Spleen (tissue), 7 donors: ENCODE measurements at regions not wholly inside any gene's neighbourhood (a gene's known extent, or its start where the extent isn't known, plus 50 kb on each side); places are given as distances from the start of the nearest gene placed in this dataset.

ENCODE experiments used
- POLR2AphosphoS5 ChIP-seq, 3 donors: sonication (generic); formaldehyde crosslinking; IDR thresholded peaks; one replicate each; pipeline ENCODE4 v1.5.1; 2017; ENCODE audit warnings: antibody characterized with exemption in 3 of 3
- TF ChIP-seq, protein P1 (sequence below), 11 experiments: fragments of 200-600 bp in 7 of 11; fragments of 450-650 bp in 4 of 11; sonication (generic) in 4 of 11; IDR thresholded peaks in 8 of 11; conservative IDR thresholded peaks in 3 of 11; 1 replicate in 7 of 11; 2 replicates in 4 of 11; pipeline versions ENCODE4 v1.4.0 to v1.8.0; 2016 to 2021; ENCODE audit warnings: antibody characterized with exemption in 11 of 11, inconsistent platforms in 4 of 11, mild to moderate bottlenecking in 1 of 11
- donor health status: DM: no; HTN: no; CAD: no; lungs with moderate emphysema.
- donor health status: DM: no; HTN: no; CAD: no.
- donor health status: DM: no; HTN: no; CAD: no.

- TF ChIP-seq, protein P1, sequence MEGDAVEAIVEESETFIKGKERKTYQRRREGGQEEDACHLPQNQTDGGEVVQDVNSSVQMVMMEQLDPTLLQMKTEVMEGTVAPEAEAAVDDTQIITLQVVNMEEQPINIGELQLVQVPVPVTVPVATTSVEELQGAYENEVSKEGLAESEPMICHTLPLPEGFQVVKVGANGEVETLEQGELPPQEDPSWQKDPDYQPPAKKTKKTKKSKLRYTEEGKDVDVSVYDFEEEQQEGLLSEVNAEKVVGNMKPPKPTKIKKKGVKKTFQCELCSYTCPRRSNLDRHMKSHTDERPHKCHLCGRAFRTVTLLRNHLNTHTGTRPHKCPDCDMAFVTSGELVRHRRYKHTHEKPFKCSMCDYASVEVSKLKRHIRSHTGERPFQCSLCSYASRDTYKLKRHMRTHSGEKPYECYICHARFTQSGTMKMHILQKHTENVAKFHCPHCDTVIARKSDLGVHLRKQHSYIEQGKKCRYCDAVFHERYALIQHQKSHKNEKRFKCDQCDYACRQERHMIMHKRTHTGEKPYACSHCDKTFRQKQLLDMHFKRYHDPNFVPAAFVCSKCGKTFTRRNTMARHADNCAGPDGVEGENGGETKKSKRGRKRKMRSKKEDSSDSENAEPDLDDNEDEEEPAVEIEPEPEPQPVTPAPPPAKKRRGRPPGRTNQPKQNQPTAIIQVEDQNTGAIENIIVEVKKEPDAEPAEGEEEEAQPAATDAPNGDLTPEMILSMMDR (IDR thresholded peaks at IDR 0.05 in 8 of 11, conservative IDR thresholded peaks at IDR 0.05 in 3 of 11) = no peak
- no peak for TF ChIP-seq POLR2AphosphoS5 (IDR thresholded peaks at IDR 0.05)
Observed at GRCh38 chr17:22193113-22193512, 500.8 kb downstream of the KCNJ18 start.
